ENCODE measurements at regions not wholly inside any gene's neighbourhood (a gene's known extent, or its start where the extent isn't known, plus 50 kb on each side); places are given as distances from the start of the nearest gene placed in this dataset.

DNA sequence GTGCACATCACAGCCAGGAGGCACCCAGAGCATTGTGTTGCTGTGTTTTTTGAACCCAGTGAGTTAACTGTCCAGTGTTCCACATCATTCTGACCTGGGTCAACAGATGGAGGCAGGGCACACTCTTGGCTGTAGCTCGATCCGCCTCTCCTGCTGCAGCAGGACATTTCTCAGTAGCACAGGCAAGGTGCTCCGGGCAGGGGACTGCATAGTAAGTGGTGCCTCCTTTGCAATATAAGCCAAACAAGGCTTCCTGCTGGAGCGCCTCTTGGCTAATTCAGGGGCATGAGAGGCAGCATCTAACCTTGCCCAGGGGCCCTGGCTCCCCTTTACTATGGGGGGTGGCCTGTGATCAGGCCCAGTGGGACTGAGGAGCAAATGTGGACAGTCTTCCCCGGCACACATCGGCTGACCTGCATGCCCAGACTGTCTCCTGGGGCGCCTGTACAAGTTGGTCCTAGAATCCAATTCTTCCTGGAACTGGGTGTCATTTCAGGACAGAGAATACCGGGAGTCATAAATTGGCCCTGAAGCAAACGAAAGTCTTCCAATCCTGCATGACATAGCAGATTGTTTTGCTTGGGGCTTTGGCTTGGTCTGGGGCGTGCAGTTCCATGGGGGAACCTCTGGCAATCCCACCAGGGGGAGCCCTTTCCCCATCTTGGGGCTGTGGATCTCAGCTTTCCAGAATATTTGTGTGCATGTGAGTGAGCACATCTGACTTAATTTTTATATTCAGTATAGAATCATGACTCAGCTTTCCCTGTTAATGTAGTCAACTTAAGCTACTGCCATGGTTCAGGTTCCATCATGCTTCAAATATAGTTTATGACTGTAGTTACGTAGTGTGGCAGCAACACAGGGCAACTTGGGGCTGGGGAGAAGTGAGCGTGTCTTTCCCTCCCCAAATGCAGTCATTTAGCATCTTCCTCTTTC is 56.0 kb upstream of the DDR1 start:
- Histone ChIP-seq H3K4me1 (ENCODE audit: control insufficient read depth in 2 of 2, insufficient read depth in 1 of 2, low read depth in 1 of 2, low read length in 2 of 2) (peaks cover 3 to 9% of the 10 kb centered on the region in 2 donors), H2BK15ac (ENCODE audit: low read length) (peak overlapping the region; percentile 46), H3K4me3 (ENCODE audit: low read length in 2 of 2) (no peak overlapping the region), H4K8ac (ENCODE audit: low read depth, low read length) (no peak overlapping the region), H3K36me3 (replicated peaks in 1 of 2; ENCODE audit: control insufficient read depth in 2 of 2, insufficient read depth in 2 of 2, low read length in 2 of 2) (no peaks in the 10 kb centered on the region), H3K27ac (replicated peaks; ENCODE audit: low read length) (no peak overlapping the region), H3K4ac (ENCODE audit: low read length) (no peak overlapping the region), H2AFZ (ENCODE audit: low read length) (peak overlapping the region; percentile 91), H3K27me3 (ENCODE audit: control insufficient read depth in 3 of 3, insufficient read depth in 3 of 3, low read depth in 1 of 3, low read length in 3 of 3) (no peaks in the 10 kb centered on the region), H2BK12ac (ENCODE audit: low read length) (peak overlapping the region; percentile 77), H3K18ac (ENCODE audit: low read length) (peak overlapping the region; percentile 85), H2AK5ac (ENCODE audit: low read depth, low read length) (peak overlapping the region; percentile 38), H3K23ac (ENCODE audit: low read depth, low read length, poor library complexity) (no peak overlapping the region), H3K79me1 (ENCODE audit: low read depth, low read length) (no peaks in the 10 kb centered on the region), H2BK5ac (ENCODE audit: low read length) (no peak overlapping the region), H3K4me2 (ENCODE audit: insufficient read depth, low read length, poor library complexity, severe bottlenecking) (no peak overlapping the region), H3K14ac (ENCODE audit: low read length) (no peak overlapping the region), H2BK120ac (ENCODE audit: low read depth, low read length) (no peak overlapping the region), H3K9ac (ENCODE audit: low read depth, low read length, poor library complexity) (no peak overlapping the region), H3K9me3 (replicated peaks in 1 of 2; ENCODE audit: control insufficient read depth in 2 of 2, insufficient read depth in 1 of 2, low read depth in 1 of 2, low read length in 2 of 2) (no peaks in the 10 kb centered on the region), H4K91ac (ENCODE audit: low read depth, low read length, poor library complexity) (no peak overlapping the region)
- WGBS, 2 donors (ENCODE audit: extremely low coverage in 2 of 2, insufficient read length in 2 of 2, insufficient replicate concordance in 1 of 2) = no CpG with 5 or more reads among the region's 12 CpGs
- DNase-seq (ENCODE audit: low spot score) = peak; percentile 68

DNA sequence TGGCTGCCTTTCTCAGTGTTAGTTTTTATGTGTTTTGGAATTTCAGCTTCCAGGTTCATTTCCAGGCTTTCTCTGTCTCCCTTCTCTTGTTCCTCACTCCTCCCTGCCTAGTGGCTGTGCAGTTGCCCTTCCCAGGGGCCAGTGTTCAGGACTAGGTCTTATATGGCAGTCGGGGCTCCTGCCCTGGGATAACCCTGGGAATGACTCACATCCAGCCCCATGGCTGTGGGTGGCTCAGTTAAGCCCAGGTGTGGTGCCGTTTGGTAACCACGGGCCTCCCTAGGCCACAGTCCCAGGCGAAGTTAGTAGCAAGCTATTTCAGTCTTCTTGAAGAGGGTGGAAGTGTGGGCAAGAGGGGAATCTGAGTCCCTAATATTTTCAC is 57.4 kb upstream of the DDR1 start:
- H3K18ac ChIP-seq (ENCODE audit: low read length) = peak overlapping the region; percentile 42
- H3K36me3 ChIP-seq (replicated peaks in 1 of 2; ENCODE audit: control insufficient read depth in 2 of 2, insufficient read depth in 2 of 2, low read length in 2 of 2) = no peaks in the 10 kb centered on the region
- H3K9me3 ChIP-seq (replicated peaks in 1 of 2; ENCODE audit: control insufficient read depth in 2 of 2, insufficient read depth in 1 of 2, low read depth in 1 of 2, low read length in 2 of 2) = no peaks in the 10 kb centered on the region
- H3K4ac ChIP-seq (ENCODE audit: low read length) = no peak overlapping the region
- H3K4me3 ChIP-seq (ENCODE audit: low read length in 2 of 2) = no peak overlapping the region
- no peak overlapping the region for H3K9ac ChIP-seq (ENCODE audit: low read depth, low read length, poor library complexity)
- no peaks in the 10 kb centered on the region for H3K79me1 ChIP-seq (ENCODE audit: low read depth, low read length)
- WGBS, 2 donors (ENCODE audit: extremely low coverage in 2 of 2, insufficient read length in 2 of 2, insufficient replicate concordance in 1 of 2) = no CpG with 5 or more reads among the region's 4 CpGs
- H3K23ac ChIP-seq (ENCODE audit: low read depth, low read length, poor library complexity) = no peak overlapping the region
- H4K8ac ChIP-seq (ENCODE audit: low read depth, low read length) = no peak overlapping the region
- H2BK120ac ChIP-seq (ENCODE audit: low read depth, low read length) = no peak overlapping the region
- peaks cover 5 to 9% of the 10 kb centered on the region in 2 donors for H3K4me1 ChIP-seq (ENCODE audit: control insufficient read depth in 2 of 2, insufficient read depth in 1 of 2, low read depth in 1 of 2, low read length in 2 of 2)
- no peak overlapping the region for H2AFZ ChIP-seq (ENCODE audit: low read length)
- peak overlapping the region; percentile 69 for H2BK15ac ChIP-seq (ENCODE audit: low read length)
- H3K27ac ChIP-seq (replicated peaks; ENCODE audit: low read length) = no peak overlapping the region
- H3K4me2 ChIP-seq (ENCODE audit: insufficient read depth, low read length, poor library complexity, severe bottlenecking) = no peak overlapping the region
- H2BK12ac ChIP-seq (ENCODE audit: low read length) = no peak overlapping the region
- H3K14ac ChIP-seq (ENCODE audit: low read length) = no peak overlapping the region
- H2AK5ac ChIP-seq (ENCODE audit: low read depth, low read length) = peak overlapping the region; percentile 67
- H3K27me3 ChIP-seq (ENCODE audit: control insufficient read depth in 3 of 3, insufficient read depth in 3 of 3, low read depth in 1 of 3, low read length in 3 of 3) = no peaks in the 10 kb centered on the region
- no peak for DNase-seq (ENCODE audit: low spot score)
- H2BK5ac ChIP-seq (ENCODE audit: low read length) = peak overlapping the region; percentile 87
- no peak overlapping the region for H4K91ac ChIP-seq (ENCODE audit: low read depth, low read length, poor library complexity)

DNA sequence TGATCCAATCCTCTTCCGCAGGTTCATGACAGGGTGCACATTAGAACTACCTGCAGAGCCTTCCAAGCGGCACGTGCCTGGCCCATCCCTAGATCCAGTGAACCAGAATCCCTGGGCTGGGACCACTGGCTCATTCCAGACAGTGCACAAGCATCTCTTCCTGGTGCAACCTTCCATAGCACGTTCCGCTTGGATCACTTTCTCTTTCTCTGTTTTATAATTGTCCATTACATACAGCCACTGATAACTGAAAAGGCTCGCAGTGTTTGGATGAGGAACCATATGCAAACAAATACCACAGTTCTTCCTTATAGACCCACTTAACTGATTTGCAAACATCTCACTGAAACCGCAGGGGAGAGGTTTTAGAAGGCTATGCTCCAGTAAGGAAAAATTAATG is 59.6 kb upstream of the DDR1 start:
- H2BK120ac ChIP-seq (ENCODE audit: low read depth, low read length) = no peak overlapping the region
- H2BK12ac ChIP-seq (ENCODE audit: low read length) = no peak overlapping the region
- WGBS, 2 donors (ENCODE audit: extremely low coverage in 2 of 2, insufficient read length in 2 of 2, insufficient replicate concordance in 1 of 2) = no CpG with 5 or more reads among the region's 7 CpGs
- no peak for DNase-seq (ENCODE audit: low spot score)
- no peak overlapping the region for H2AFZ ChIP-seq (ENCODE audit: low read length)
- no peak overlapping the region for H3K4ac ChIP-seq (ENCODE audit: low read length)
- H3K4me3 ChIP-seq (ENCODE audit: low read length in 2 of 2) = no peak overlapping the region
- no peak overlapping the region for H3K4me2 ChIP-seq (ENCODE audit: insufficient read depth, low read length, poor library complexity, severe bottlenecking)
- no peak overlapping the region for H3K9ac ChIP-seq (ENCODE audit: low read depth, low read length, poor library complexity)
- no peak overlapping the region for H4K8ac ChIP-seq (ENCODE audit: low read depth, low read length)
- peak overlapping the region; percentile 13 for H2BK15ac ChIP-seq (ENCODE audit: low read length)
- no peak overlapping the region for H4K91ac ChIP-seq (ENCODE audit: low read depth, low read length, poor library complexity)
- H3K23ac ChIP-seq (ENCODE audit: low read depth, low read length, poor library complexity) = no peak overlapping the region
- H2AK5ac ChIP-seq (ENCODE audit: low read depth, low read length) = no peak overlapping the region
- no peak overlapping the region for H2BK5ac ChIP-seq (ENCODE audit: low read length)
- H3K4me1 ChIP-seq (ENCODE audit: control insufficient read depth in 2 of 2, insufficient read depth in 1 of 2, low read depth in 1 of 2, low read length in 2 of 2) = peaks cover 5 to 9% of the 10 kb centered on the region in 2 donors
- no peaks in the 10 kb centered on the region for H3K9me3 ChIP-seq (replicated peaks in 1 of 2; ENCODE audit: control insufficient read depth in 2 of 2, insufficient read depth in 1 of 2, low read depth in 1 of 2, low read length in 2 of 2)
- no peaks in the 10 kb centered on the region for H3K36me3 ChIP-seq (replicated peaks in 1 of 2; ENCODE audit: control insufficient read depth in 2 of 2, insufficient read depth in 2 of 2, low read length in 2 of 2)
- H3K27me3 ChIP-seq (ENCODE audit: control insufficient read depth in 3 of 3, insufficient read depth in 3 of 3, low read depth in 1 of 3, low read length in 3 of 3) = no peaks in the 10 kb centered on the region
- no peak overlapping the region for H3K18ac ChIP-seq (ENCODE audit: low read length)
- H3K14ac ChIP-seq (ENCODE audit: low read length) = no peak overlapping the region
- H3K27ac ChIP-seq (replicated peaks; ENCODE audit: low read length) = no peak overlapping the region
- H3K79me1 ChIP-seq (ENCODE audit: low read depth, low read length) = no peaks in the 10 kb centered on the region

DNA sequence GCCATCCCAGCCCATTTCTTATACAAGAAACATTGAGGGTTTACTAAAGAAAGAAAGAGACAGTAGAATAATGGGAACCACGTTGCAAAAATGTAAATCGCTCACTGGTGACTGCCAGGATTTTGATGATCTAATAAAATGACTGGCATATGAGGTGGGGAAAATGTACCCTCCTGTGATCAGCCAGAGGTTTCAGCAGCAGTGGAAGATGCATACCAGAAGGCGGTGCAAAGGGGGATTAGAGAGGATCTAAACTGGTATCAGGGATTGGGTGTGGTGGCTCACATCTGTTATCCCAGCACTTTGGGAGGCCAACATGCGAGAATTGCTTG is 60.8 kb upstream of the DDR1 start:
- H4K91ac ChIP-seq (ENCODE audit: low read depth, low read length, poor library complexity) = no peak overlapping the region
- no peaks in the 10 kb centered on the region for H3K27me3 ChIP-seq (ENCODE audit: control insufficient read depth in 3 of 3, insufficient read depth in 3 of 3, low read depth in 1 of 3, low read length in 3 of 3)
- H2AFZ ChIP-seq (ENCODE audit: low read length) = no peak overlapping the region
- no CpG with 5 or more reads among the region's 4 CpGs for WGBS, 2 donors (ENCODE audit: extremely low coverage in 2 of 2, insufficient read length in 2 of 2, insufficient replicate concordance in 1 of 2)
- H4K8ac ChIP-seq (ENCODE audit: low read depth, low read length) = no peak overlapping the region
- H3K36me3 ChIP-seq (replicated peaks in 1 of 2; ENCODE audit: control insufficient read depth in 2 of 2, insufficient read depth in 2 of 2, low read length in 2 of 2) = no peaks in the 10 kb centered on the region
- no peak overlapping the region for H3K4me3 ChIP-seq (ENCODE audit: low read length in 2 of 2)
- no peak overlapping the region for H3K4me2 ChIP-seq (ENCODE audit: insufficient read depth, low read length, poor library complexity, severe bottlenecking)
- H2AK5ac ChIP-seq (ENCODE audit: low read depth, low read length) = no peak overlapping the region
- H3K9ac ChIP-seq (ENCODE audit: low read depth, low read length, poor library complexity) = no peak overlapping the region
- peaks cover 4 to 8% of the 10 kb centered on the region in 2 donors for H3K4me1 ChIP-seq (ENCODE audit: control insufficient read depth in 2 of 2, insufficient read depth in 1 of 2, low read depth in 1 of 2, low read length in 2 of 2)
- H3K23ac ChIP-seq (ENCODE audit: low read depth, low read length, poor library complexity) = no peak overlapping the region
- H3K9me3 ChIP-seq (replicated peaks in 1 of 2; ENCODE audit: control insufficient read depth in 2 of 2, insufficient read depth in 1 of 2, low read depth in 1 of 2, low read length in 2 of 2) = no peaks in the 10 kb centered on the region
- H3K14ac ChIP-seq (ENCODE audit: low read length) = no peak overlapping the region
- DNase-seq (ENCODE audit: low spot score) = no peak
- H3K4ac ChIP-seq (ENCODE audit: low read length) = no peak overlapping the region
- no peak overlapping the region for H2BK120ac ChIP-seq (ENCODE audit: low read depth, low read length)
- H3K18ac ChIP-seq (ENCODE audit: low read length) = no peak overlapping the region
- no peak overlapping the region for H2BK5ac ChIP-seq (ENCODE audit: low read length)
- no peak overlapping the region for H3K27ac ChIP-seq (replicated peaks; ENCODE audit: low read length)
- no peak overlapping the region for H2BK15ac ChIP-seq (ENCODE audit: low read length)
- no peak overlapping the region for H2BK12ac ChIP-seq (ENCODE audit: low read length)
- H3K79me1 ChIP-seq (ENCODE audit: low read depth, low read length) = no peaks in the 10 kb centered on the region
